ENCODE measurements at regions not wholly inside any gene's neighbourhood (a gene's known extent, or its start where the extent isn't known, plus 50 kb on each side); places are given as distances from the start of the nearest gene placed in this dataset.

DNA sequence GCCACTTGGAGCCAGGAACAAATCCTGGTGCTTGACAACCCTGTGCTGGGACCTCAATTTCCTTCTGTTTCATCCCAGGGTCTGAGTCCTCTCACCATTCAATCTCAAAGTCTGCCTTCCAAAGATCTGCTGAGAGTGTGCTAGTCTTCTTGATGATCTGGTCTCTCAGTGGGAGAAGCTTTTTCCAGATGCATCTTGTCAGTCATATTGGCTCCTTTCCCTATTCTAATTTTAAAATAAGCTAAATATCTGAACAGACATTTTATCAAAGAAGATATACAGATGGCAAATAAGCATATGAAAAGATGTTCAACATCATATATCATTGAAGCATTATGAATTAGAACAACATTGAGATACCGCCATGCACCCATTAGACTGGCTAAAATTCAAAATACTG is 469.3 kb downstream of the NEBL start:
- ChIA-PET POLR2A (no interaction called here), CTCF (no interaction called here)
- Mint-ChIP-seq H3K27ac (no peak overlapping the region), H3K36me3 (ENCODE audit: low read depth) (no peaks in the 10 kb centered on the region), H3K9me3 (peaks cover 20% of the 10 kb centered on the region), H3K4me1 (no peaks in the 10 kb centered on the region), H3K4me3 (no peak overlapping the region), H3K27me3 (no peaks in the 10 kb centered on the region)
- no peak for DNase-seq

DNA sequence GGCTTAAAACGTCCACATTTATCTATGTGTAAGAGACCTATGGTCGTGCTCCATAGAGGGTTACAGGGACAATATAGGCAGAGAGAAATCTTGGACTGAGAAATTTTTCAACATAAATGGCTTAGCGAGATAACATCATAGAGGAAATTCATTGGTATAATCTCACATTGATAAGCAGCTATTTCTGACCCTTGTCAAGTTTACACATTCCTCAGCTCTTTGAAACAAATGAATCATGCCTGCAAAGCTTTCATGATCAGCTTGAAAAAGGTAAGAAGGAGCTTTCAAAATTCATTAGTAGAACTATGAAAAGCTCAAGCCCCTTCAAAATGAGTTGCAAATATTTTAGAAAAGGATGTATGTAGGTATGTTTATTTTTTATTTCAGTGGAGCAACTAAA is 478.8 kb downstream of the NEBL start:
- POLR2A ChIA-PET = no interaction called here
- H3K27me3 Mint-ChIP-seq = no peaks in the 10 kb centered on the region
- H3K9me3 Mint-ChIP-seq = peaks cover 13% of the 10 kb centered on the region
- no peaks in the 10 kb centered on the region for H3K4me1 Mint-ChIP-seq
- H3K4me3 Mint-ChIP-seq = no peak overlapping the region
- CTCF ChIA-PET = no interaction called here
- H3K36me3 Mint-ChIP-seq (ENCODE audit: low read depth) = no peaks in the 10 kb centered on the region
- DNase-seq = no peak
- H3K27ac Mint-ChIP-seq = no peak overlapping the region

DNA sequence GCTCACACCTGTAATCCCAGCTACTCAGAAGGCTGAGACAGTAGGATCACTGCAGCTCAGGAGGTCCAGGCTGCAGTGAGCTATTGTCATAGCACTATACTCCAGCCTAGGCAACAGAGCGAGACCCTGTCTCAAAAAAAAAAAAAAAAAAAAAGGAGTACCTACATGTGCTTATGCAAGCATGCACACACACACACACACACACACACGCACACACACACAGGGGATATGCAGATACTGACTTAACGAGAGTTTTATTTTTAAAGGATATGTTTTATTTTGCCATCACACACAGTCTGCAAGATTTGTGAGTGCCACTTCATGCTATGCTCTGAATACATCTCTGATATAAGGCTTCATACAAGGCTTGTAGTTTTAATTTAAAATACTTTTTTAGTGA is 479.3 kb downstream of the NEBL start:
- POLR2A ChIA-PET = no interaction called here
- Mint-ChIP-seq H3K4me1 (no peaks in the 10 kb centered on the region), H3K27ac (no peak overlapping the region), H3K36me3 (ENCODE audit: low read depth) (no peaks in the 10 kb centered on the region), H3K9me3 (peaks cover 13% of the 10 kb centered on the region), H3K27me3 (no peaks in the 10 kb centered on the region), H3K4me3 (no peak overlapping the region)
- no peak for DNase-seq
- CTCF ChIA-PET = no interaction called here

DNA sequence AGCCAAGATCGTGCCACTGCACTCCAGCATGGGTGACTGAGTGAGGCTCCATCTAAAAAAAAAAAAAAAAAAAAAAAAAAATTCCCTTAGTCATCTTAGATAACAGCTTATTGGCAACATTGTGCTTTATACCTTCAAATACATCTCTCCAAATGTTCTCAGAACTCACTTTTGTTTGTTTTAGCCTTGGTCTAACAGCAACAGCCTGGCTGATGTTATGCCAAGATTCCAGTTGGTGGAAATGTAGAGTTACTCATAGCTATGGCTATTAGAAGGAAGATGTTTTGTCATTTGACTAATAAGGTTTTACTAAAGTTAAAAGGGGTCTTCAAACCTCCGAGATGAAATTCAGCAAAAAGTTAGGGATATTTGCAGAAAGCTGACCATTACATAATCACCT is 481.4 kb downstream of the NEBL start:
- POLR2A ChIA-PET = no interaction called here
- Mint-ChIP-seq H3K36me3 (ENCODE audit: low read depth) (no peaks in the 10 kb centered on the region), H3K4me1 (no peaks in the 10 kb centered on the region), H3K27ac (no peak overlapping the region), H3K4me3 (no peak overlapping the region), H3K9me3 (peaks cover 8% of the 10 kb centered on the region), H3K27me3 (no peaks in the 10 kb centered on the region)
- CTCF ChIA-PET = no interaction called here
- no peak for DNase-seq

DNA sequence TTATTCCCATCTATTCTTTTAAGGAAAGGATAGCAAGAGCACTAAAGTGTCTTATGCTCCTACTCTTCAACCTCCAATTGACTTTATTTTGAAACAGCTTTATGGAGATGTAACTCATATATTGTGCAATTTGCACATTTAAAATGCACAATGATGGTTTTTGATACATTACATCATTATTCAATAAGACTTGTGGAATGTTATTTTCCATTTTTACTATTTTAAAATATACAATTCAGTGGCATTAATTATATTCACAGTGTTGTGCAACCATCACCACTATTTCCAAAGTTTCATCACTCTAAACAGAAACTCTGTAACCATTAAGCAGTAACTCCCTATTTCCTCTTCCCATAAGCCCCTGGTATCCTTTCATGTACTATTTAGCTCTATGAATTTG is 489.8 kb downstream of the NEBL start:
- no peaks in the 10 kb centered on the region for H3K36me3 Mint-ChIP-seq (ENCODE audit: low read depth)
- ChIA-PET POLR2A (no interaction called here), CTCF (no interaction called here)
- no peaks in the 10 kb centered on the region for H3K4me1 Mint-ChIP-seq
- H3K9me3 Mint-ChIP-seq = no peaks in the 10 kb centered on the region
- H3K27ac Mint-ChIP-seq = no peak overlapping the region
- no peaks in the 10 kb centered on the region for H3K27me3 Mint-ChIP-seq
- no peak for DNase-seq
- H3K4me3 Mint-ChIP-seq = no peak overlapping the region

DNA sequence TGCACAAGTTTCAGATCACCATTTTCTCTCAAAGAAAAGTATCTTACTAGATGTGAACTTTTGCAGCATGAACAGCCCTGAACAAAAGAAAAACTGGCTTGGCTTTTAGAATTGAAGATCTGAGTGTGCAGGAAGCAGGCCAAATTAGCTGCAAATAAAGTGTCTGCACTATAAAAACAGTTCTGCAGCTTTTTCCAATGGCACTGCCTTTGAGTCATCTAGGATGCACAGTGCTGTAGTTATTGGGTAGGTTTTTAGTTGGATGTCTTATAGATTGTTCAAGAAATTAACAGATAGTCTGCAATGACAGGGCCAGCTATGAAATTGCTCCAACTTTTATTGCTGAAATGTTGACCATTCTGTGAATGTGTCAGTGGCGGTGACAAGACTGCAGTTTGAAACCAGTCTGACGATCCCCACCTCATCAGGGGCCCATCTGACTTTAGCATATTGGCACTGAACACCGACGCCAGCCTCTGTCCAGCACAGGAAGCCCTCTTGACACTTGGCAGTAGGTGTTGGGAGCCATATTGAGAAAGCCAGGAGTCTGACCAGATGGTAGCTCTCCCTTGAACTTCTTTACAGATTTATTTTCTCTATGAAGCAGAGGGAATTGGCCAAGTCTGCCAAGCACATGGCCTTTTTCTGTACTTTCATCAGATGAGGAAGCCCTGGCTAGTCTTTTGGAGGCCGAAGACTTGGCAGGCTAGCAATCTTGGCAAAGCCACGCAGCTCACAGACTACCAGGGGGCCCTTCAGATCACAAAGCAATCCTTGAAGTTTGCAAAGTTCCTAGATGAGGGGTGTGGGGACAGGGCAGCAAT is 490.6 kb downstream of the NEBL start:
- CTCF ChIA-PET = no interaction called here
- Mint-ChIP-seq H3K36me3 (ENCODE audit: low read depth) (no peaks in the 10 kb centered on the region), H3K9me3 (no peaks in the 10 kb centered on the region), H3K4me3 (no peak overlapping the region), H3K4me1 (no peaks in the 10 kb centered on the region), H3K27me3 (no peaks in the 10 kb centered on the region), H3K27ac (no peak overlapping the region)
- POLR2A ChIA-PET = no interaction called here
- DNase-seq = no peak

DNA sequence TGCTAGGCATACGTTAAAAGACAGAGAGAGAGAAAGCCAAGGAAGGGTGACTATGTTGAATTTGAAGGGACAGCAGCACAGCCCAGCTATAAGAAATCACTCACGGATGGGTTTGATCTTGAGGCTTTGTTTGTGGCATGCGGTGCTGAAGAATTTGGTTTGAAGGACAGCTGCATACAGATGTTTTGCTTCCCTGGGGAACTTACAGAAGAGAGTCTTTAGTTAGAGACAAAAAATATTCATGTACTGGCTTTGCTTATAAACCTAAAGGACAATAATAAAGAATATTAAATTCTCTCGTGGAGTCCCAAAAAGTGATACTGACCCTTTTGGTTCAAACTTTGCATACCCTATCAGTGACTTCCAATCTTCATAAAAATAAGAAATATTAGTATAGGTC is 491.4 kb downstream of the NEBL start:
- Mint-ChIP-seq H3K36me3 (ENCODE audit: low read depth) (no peaks in the 10 kb centered on the region), H3K4me1 (no peaks in the 10 kb centered on the region), H3K4me3 (no peak overlapping the region), H3K27ac (no peak overlapping the region), H3K9me3 (no peaks in the 10 kb centered on the region), H3K27me3 (no peaks in the 10 kb centered on the region)
- ChIA-PET POLR2A (no interaction called here), CTCF (no interaction called here)
- no peak for DNase-seq

DNA sequence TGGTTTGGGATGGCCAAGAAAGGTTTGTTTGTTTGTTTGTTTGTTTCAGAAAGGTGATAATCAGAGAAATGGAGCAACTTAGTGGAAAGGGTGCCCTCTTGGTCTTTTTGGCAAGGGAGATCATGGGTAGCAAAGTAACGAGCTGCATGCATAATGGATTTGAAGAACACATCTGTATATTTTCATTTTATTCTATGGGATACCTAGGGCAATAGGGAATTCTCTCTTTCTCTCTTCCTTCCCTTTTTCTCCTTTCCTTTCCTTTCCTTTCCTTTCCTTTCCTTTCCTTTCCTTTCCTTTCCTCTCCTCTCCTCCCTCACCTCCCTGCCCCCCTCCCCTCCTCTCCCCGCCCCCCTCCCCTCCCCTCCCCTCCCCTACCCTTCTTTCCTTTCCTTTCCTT is 492.1 kb downstream of the NEBL start:
- H3K4me1 Mint-ChIP-seq = no peaks in the 10 kb centered on the region
- ChIA-PET POLR2A (interaction anchor here (0.7 kb wide), 1 partner anchor 57 kb away, joined by 3 read pairs; no protein-coding TSS in a partner anchor), CTCF (no interaction called here)
- DNase-seq = no peak
- no peak overlapping the region for H3K4me3 Mint-ChIP-seq
- H3K36me3 Mint-ChIP-seq (ENCODE audit: low read depth) = no peaks in the 10 kb centered on the region
- no peak overlapping the region for H3K27ac Mint-ChIP-seq
- no peaks in the 10 kb centered on the region for H3K27me3 Mint-ChIP-seq
- H3K9me3 Mint-ChIP-seq = peaks cover under 1% of the 10 kb centered on the region

DNA sequence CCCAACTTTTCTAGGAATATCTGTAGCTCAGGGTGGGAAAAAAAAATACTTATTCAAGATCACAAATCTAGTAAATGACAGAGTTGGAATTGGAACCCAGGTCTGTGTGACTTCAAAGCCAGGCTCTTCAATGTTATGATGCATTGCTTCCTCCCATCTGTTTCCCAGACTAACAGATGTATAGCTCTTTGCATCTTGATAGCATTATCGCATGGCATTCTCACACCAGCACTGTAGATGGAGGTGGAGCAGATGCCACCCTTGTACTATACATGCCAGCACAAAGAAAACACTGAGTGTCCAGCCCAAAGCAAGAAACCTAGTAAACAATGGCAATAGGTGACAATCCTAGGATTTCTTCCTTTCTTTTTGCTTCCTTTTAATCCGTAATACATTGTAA is 497.3 kb downstream of the NEBL start:
- Mint-ChIP-seq H3K4me3 (no peak overlapping the region), H3K4me1 (no peaks in the 10 kb centered on the region), H3K9me3 (peaks cover 6% of the 10 kb centered on the region), H3K27ac (no peak overlapping the region), H3K27me3 (no peaks in the 10 kb centered on the region), H3K36me3 (ENCODE audit: low read depth) (no peaks in the 10 kb centered on the region)
- ChIA-PET POLR2A (no interaction called here), CTCF (no interaction called here)
- DNase-seq = no peak

DNA sequence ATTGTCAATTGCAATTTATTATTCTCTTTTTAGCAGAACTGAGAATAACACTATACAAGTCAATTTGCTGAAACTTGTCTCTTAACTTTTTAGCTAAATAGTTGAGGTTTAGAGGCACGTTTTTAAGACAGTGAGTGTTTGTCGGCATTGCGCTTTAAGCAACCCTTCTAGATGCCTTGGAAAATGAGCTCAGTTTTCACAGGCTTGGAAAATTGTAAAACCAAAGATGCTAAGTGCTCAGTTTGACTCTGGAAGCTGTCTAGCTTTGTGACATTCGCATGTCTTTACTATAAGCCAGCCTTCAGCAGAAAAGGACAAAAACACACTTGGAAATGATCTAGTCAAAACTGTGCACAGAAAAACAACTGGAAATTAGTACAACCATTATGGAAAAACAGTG is 500.4 kb downstream of the NEBL start:
- Mint-ChIP-seq H3K9me3 (peaks cover 9% of the 10 kb centered on the region), H3K36me3 (ENCODE audit: low read depth) (no peaks in the 10 kb centered on the region), H3K27ac (no peak overlapping the region), H3K4me3 (no peak overlapping the region), H3K4me1 (no peaks in the 10 kb centered on the region), H3K27me3 (no peaks in the 10 kb centered on the region)
- ChIA-PET POLR2A (no interaction called here), CTCF (no interaction called here)
- DNase-seq = no peak

DNA sequence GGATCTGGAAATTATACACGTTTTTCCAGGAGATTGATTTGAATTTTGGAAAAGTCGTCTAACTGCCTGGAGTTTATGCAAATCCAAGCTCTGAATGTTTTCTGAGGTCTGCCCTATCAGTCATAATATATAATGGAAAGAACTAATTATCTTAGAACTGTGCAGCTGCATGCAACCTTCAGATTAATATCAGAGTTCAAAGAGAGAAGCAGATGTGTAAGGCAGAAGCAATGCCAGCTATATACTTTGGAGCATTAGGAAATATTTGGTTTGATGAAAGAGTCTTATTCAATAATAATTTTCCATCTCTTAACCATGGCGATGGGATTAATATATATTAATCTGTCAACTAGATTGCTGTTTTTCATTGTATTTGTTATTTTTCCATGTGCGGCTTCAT is 500.9 kb downstream of the NEBL start:
- Mint-ChIP-seq H3K4me3 (no peak overlapping the region), H3K4me1 (no peaks in the 10 kb centered on the region), H3K27ac (no peak overlapping the region), H3K36me3 (ENCODE audit: low read depth) (no peaks in the 10 kb centered on the region), H3K27me3 (no peaks in the 10 kb centered on the region), H3K9me3 (peaks cover 9% of the 10 kb centered on the region)
- no peak for DNase-seq
- CTCF ChIA-PET = no interaction called here
- POLR2A ChIA-PET = no interaction called here

DNA sequence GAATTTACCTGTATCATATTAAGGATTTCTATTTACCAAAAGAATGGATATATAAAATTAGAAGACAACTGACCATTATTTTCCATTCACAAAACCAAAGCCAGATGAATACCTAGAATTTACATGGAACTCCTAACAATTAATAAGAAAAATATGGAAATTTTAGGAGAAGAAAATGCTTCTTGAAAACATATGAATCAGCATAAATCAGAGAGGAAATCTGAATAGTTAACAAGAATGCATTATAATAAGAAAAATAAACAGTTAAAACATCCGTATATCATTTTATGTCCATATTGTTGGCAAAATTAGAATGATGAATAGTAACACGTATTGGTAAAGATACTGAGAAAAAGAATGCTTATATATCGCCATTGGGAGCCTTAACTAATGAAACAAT is 505.5 kb downstream of the NEBL start:
- Mint-ChIP-seq H3K4me3 (no peak overlapping the region), H3K27ac (no peak overlapping the region), H3K36me3 (ENCODE audit: low read depth) (no peaks in the 10 kb centered on the region), H3K4me1 (no peaks in the 10 kb centered on the region), H3K9me3 (peaks cover 4% of the 10 kb centered on the region), H3K27me3 (no peaks in the 10 kb centered on the region)
- no peak for DNase-seq
- ChIA-PET CTCF (interaction anchor here (0.6 kb wide), 1 partner anchor 33 kb away, joined by 4 read pairs; no protein-coding TSS in a partner anchor), POLR2A (no interaction called here)

DNA sequence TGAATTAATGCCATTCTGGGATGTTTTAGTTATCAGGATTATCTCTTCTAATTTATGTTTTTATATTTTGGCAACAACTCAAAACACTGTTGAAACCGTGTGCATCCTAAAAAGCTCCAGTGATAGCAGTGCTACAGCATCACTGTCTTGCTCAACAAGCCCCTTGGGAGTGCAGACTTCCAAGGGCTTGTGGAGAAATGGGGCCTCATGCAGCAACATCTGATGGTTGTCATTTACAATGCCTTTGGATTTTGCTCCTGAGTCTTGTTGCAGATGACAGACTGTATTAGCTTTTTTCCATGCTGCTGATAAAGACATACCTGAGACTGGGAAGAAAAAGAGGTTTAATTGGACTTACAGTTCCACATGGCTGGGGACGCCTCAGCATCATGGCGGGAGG is 515.4 kb downstream of the NEBL start:
- Mint-ChIP-seq H3K27me3 (no peaks in the 10 kb centered on the region), H3K27ac (no peak overlapping the region), H3K4me1 (no peaks in the 10 kb centered on the region), H3K4me3 (no peak overlapping the region), H3K9me3 (peaks cover 10% of the 10 kb centered on the region), H3K36me3 (ENCODE audit: low read depth) (no peaks in the 10 kb centered on the region)
- ChIA-PET CTCF (no interaction called here), POLR2A (no interaction called here)
- no peak for DNase-seq

DNA sequence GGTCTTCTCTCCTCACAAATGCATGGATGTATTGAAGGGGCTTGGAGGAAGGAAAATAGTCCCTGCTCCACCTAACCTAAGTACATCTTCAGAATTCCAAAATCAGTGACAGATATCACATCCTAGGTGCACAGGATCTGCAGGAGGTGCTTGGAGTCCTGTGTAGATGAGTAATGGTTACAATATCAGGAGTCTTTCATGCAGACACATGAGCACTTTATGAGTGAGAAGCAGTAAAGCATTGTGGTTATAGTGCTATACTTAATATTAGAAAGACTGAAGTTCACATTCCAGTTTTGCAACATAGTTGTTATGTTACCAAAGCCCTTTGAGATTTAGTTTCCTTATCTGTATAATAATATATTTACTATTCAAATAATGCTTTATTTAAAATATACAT is 516.7 kb downstream of the NEBL start:
- CTCF ChIA-PET = no interaction called here
- H3K4me1 Mint-ChIP-seq = no peaks in the 10 kb centered on the region
- no peaks in the 10 kb centered on the region for H3K27me3 Mint-ChIP-seq
- H3K9me3 Mint-ChIP-seq = peaks cover 10% of the 10 kb centered on the region
- no peak overlapping the region for H3K4me3 Mint-ChIP-seq
- no peak overlapping the region for H3K27ac Mint-ChIP-seq
- no peaks in the 10 kb centered on the region for H3K36me3 Mint-ChIP-seq (ENCODE audit: low read depth)
- POLR2A ChIA-PET = no interaction called here
- no peak for DNase-seq

Data from activated CD4-positive, alpha-beta T cell treated with anti-CD3 and anti-CD28 coated beads, Interleukin-2, amount 10 ng/mL, durations not matched to agents 7 days and 5 days (primary cell).